HUES6 (cell line): ENCODE measurements at regions not wholly inside any gene's neighbourhood (a gene's known extent, or its start where the extent isn't known, plus 50 kb on each side); places are given as distances from the start of the nearest gene placed in this dataset.
"Not testable (repeated sequence)": the region's sequence is repeated elsewhere in the genome, so short reads cannot be mapped to it uniquely, and the experiment has no call there.

Experiments used
- H3K27ac ChIP-seq: 2 replicates; pipeline ENCODE4 v1.7.0; 2013; ENCODE audit warnings: low read depth, mild to moderate bottlenecking, low read length, inconsistent platforms
- H3K27me3 ChIP-seq: 2 replicates; pipeline ENCODE4 v1.6.1; 2013; ENCODE audit warnings: low read length; ENCODE audit not compliant: control insufficient read depth, insufficient read depth
- H3K36me3 ChIP-seq: 2 replicates; pipeline ENCODE4 v1.6.1; 2013; ENCODE audit warnings: low read length; ENCODE audit not compliant: control insufficient read depth, insufficient read depth
- H3K4me1 ChIP-seq: 2 replicates; pipeline ENCODE4 v1.6.1; 2013; ENCODE audit warnings: low read length; ENCODE audit not compliant: control insufficient read depth, insufficient read depth
- H3K4me3 ChIP-seq: 2 replicates; pipeline ENCODE4 v1.5.1; 2013; ENCODE audit warnings: low read depth, low read length
- H3K9ac ChIP-seq: one replicate; pipeline ENCODE4 v1.6.1; 2013; ENCODE audit warnings: mild to moderate bottlenecking, low read length
- H3K9me3 ChIP-seq: 2 replicates; pipeline ENCODE4 v1.6.1; 2013; ENCODE audit warnings: low read depth, low read length; ENCODE audit not compliant: control insufficient read depth, insufficient read depth

- H3K9ac ChIP-seq, result no peak overlapping the region
- H3K9me3 ChIP-seq, result no peaks in the 10 kb centered on the region
- no peak overlapping the region for H3K4me3 ChIP-seq
- H3K27me3 ChIP-seq, result no peaks in the 10 kb centered on the region
- no peaks in the 10 kb centered on the region for H3K36me3 ChIP-seq
- no peaks in the 10 kb centered on the region for H3K4me1 ChIP-seq
- no peak overlapping the region for H3K27ac ChIP-seq
These were observed 114.9 kb upstream of the SMIM31 start for GRCh38 chr4:164639001-164639400.

GRCh38 chr4:164648151-164648848 is 105.6 kb upstream of the SMIM31 start:
- H3K4me3 ChIP-seq, result no peak overlapping the region
- H3K27ac ChIP-seq, result no peak overlapping the region
- no peak overlapping the region for H3K9ac ChIP-seq
- no peaks in the 10 kb centered on the region for H3K9me3 ChIP-seq
- H3K4me1 ChIP-seq, result no peaks in the 10 kb centered on the region
- H3K27me3 ChIP-seq, result no peaks in the 10 kb centered on the region
- no peaks in the 10 kb centered on the region for H3K36me3 ChIP-seq

- Histone ChIP-seq H3K4me1 (no peaks in the 10 kb centered on the region), H3K9me3 (no peaks in the 10 kb centered on the region), H3K9ac (no peak overlapping the region), H3K4me3 (no peak overlapping the region), H3K27me3 (no peaks in the 10 kb centered on the region), H3K36me3 (no peaks in the 10 kb centered on the region), H3K27ac (no peak overlapping the region)
These were observed 105.1 kb upstream of the SMIM31 start for GRCh38 chr4:164648849-164649212.

GRCh38 chr4:164659765-164660164 is 94.2 kb upstream of the SMIM31 start:
- 0 out of 2 replicates have a peak, but pooled peaks cover 10% of the 10 kb centered on the region for H3K9me3 ChIP-seq
- H3K27ac ChIP-seq, result no peak overlapping the region
- no peaks in the 10 kb centered on the region for H3K36me3 ChIP-seq
- H3K9ac ChIP-seq, result no peak overlapping the region
- no peaks in the 10 kb centered on the region for H3K27me3 ChIP-seq
- H3K4me1 ChIP-seq, result no peaks in the 10 kb centered on the region
- no peak overlapping the region for H3K4me3 ChIP-seq

- not testable (repeated sequence) for H3K9me3 ChIP-seq, H3K36me3 ChIP-seq, H3K4me3 ChIP-seq, H3K27me3 ChIP-seq, H3K4me1 ChIP-seq, H3K27ac ChIP-seq, H3K9ac ChIP-seq
These were observed 77.8 kb upstream of the SMIM31 start for GRCh38 chr4:164676152-164676551.

- Histone ChIP-seq H3K36me3 (no peaks in the 10 kb centered on the region), H3K9ac (no peak overlapping the region), H3K9me3 (no peaks in the 10 kb centered on the region), H3K27ac (no peak overlapping the region), H3K27me3 (no peaks in the 10 kb centered on the region), H3K4me3 (no peak overlapping the region), H3K4me1 (no peaks in the 10 kb centered on the region)
These were observed 70.9 kb upstream of the SMIM31 start for GRCh38 chr4:164683040-164683439.

- Histone ChIP-seq H3K9ac (no peak overlapping the region), H3K4me1 (no peaks in the 10 kb centered on the region), H3K36me3 (no peaks in the 10 kb centered on the region), H3K27ac (no peak overlapping the region), H3K4me3 (no peak overlapping the region), H3K27me3 (no peaks in the 10 kb centered on the region), H3K9me3 (no peaks in the 10 kb centered on the region)
These were observed 58.3 kb upstream of the SMIM31 start for GRCh38 chr4:164695650-164696049.

GRCh38 chr4:164700471-164700870 is 53.5 kb upstream of the SMIM31 start:
- H3K36me3 ChIP-seq, result no peaks in the 10 kb centered on the region
- no peaks in the 10 kb centered on the region for H3K4me1 ChIP-seq
- no peak overlapping the region for H3K9ac ChIP-seq
- H3K27ac ChIP-seq, result no peak overlapping the region
- no peak overlapping the region for H3K4me3 ChIP-seq
- no peaks in the 10 kb centered on the region for H3K27me3 ChIP-seq
- no peaks in the 10 kb centered on the region for H3K9me3 ChIP-seq

- Histone ChIP-seq H3K9ac (no peak overlapping the region), H3K27ac (no peak overlapping the region), H3K4me3 (no peak overlapping the region), H3K9me3 (no peaks in the 10 kb centered on the region), H3K36me3 (no peaks in the 10 kb centered on the region), H3K4me1 (no peaks in the 10 kb centered on the region), H3K27me3 (no peaks in the 10 kb centered on the region)
These were observed 52.3 kb upstream of the SMIM31 start for GRCh38 chr4:164701665-164702064.
